GM21515 (cell line): ENCODE measurements at regions not wholly inside any gene's neighbourhood (a gene's known extent, or its start where the extent isn't known, plus 50 kb on each side); places are given as distances from the start of the nearest gene placed in this dataset.
"Not testable (repeated sequence)": the region's sequence is repeated elsewhere in the genome, so short reads cannot be mapped to it uniquely, and the experiment has no call there.

Source experiments
- ATAC-seq: cut with Tn5 transposase; IDR thresholded peaks from one replicate; pipeline ENCODE4 v1.9.1; 2021; ENCODE audit not compliant: unreplicated experiment

- ATAC-seq: no peak
Measured at GRCh38 chr12:73892201-73892600, 645.4 kb upstream of the ATXN7L3B start.

GRCh38 chr12:73898645-73899044 is 639.0 kb upstream of the ATXN7L3B start:
- no peak for ATAC-seq

- ATAC-seq: no peak
Measured at GRCh38 chr12:73902260-73902659, 635.4 kb upstream of the ATXN7L3B start.

GRCh38 chr12:73906757-73907156 is 630.9 kb upstream of the ATXN7L3B start:
- no peak for ATAC-seq

GRCh38 chr12:73935817-73936216 is 601.8 kb upstream of the ATXN7L3B start:
- ATAC-seq: no peak

- ATAC-seq: no peak
Measured at GRCh38 chr12:73947326-73948026, 590.2 kb upstream of the ATXN7L3B start.

- ATAC-seq: no peak
Measured at GRCh38 chr12:73950507-73950906, 587.1 kb upstream of the ATXN7L3B start.

- ATAC-seq: no peak
Measured at GRCh38 chr12:73951956-73952703, 585.5 kb upstream of the ATXN7L3B start.

- ATAC-seq: no peak
Measured at GRCh38 chr12:73964641-73965040, 573.0 kb upstream of the ATXN7L3B start.

- ATAC-seq: no peak
Measured at GRCh38 chr12:73973486-73973885, 564.1 kb upstream of the ATXN7L3B start.

GRCh38 chr12:73984552-73984951 is 553.1 kb upstream of the ATXN7L3B start:
- ATAC-seq: no peak

GRCh38 chr12:73991138-73991537 is 546.5 kb upstream of the ATXN7L3B start:
- ATAC-seq: no peak

- no peak for ATAC-seq
Measured at GRCh38 chr12:73998894-73999293, 538.7 kb upstream of the ATXN7L3B start.

- ATAC-seq: no peak
Measured at GRCh38 chr12:74015118-74015517, 522.5 kb upstream of the ATXN7L3B start.

- not testable (repeated sequence) for ATAC-seq
Measured at GRCh38 chr12:74016324-74016723, 521.3 kb upstream of the ATXN7L3B start.

- ATAC-seq: no peak
Measured at GRCh38 chr12:74018849-74019248, 518.8 kb upstream of the ATXN7L3B start.

GRCh38 chr12:74021937-74022336 is 515.7 kb upstream of the ATXN7L3B start:
- ATAC-seq: peak; percentile 95

GRCh38 chr12:74031045-74031444 is 506.6 kb upstream of the ATXN7L3B start:
- ATAC-seq: no peak

GRCh38 chr12:74033531-74033930 is 504.1 kb upstream of the ATXN7L3B start:
- ATAC-seq: no peak

- not testable (repeated sequence) for ATAC-seq
Measured at GRCh38 chr12:74039138-74039537, 498.5 kb upstream of the ATXN7L3B start.

GRCh38 chr12:74043343-74043742 is 494.3 kb upstream of the ATXN7L3B start:
- ATAC-seq: no peak

- no peak for ATAC-seq
Measured at GRCh38 chr12:74049348-74049747, 488.3 kb upstream of the ATXN7L3B start.
